Spleen (tissue), 7 donors: ENCODE measurements at regions not wholly inside any gene's neighbourhood (a gene's known extent, or its start where the extent isn't known, plus 50 kb on each side); places are given as distances from the start of the nearest gene placed in this dataset.

ENCODE experiments used
- POLR2A ChIP-seq, 3 donors: fragments of 450-650 bp; IDR thresholded peaks; one replicate each; pipeline ENCODE4 v1.5.1; 2017; ENCODE audit warnings: antibody characterized with exemption in 3 of 3, mild to moderate bottlenecking in 1 of 3
- TF ChIP-seq, protein P1 (sequence below), 11 experiments: fragments of 200-600 bp in 7 of 11; fragments of 450-650 bp in 4 of 11; sonication (generic) in 4 of 11; IDR thresholded peaks in 8 of 11; conservative IDR thresholded peaks in 3 of 11; 1 replicate in 7 of 11; 2 replicates in 4 of 11; pipeline versions ENCODE4 v1.4.0 to v1.8.0; 2016 to 2021; ENCODE audit warnings: antibody characterized with exemption in 11 of 11, inconsistent platforms in 4 of 11, mild to moderate bottlenecking in 1 of 11
- donor health status: DM: no; HTN: no; CAD: no; lungs with moderate emphysema.
- donor health status: DM: no; HTN: no; CAD: no.
- donor health status: DM: no; HTN: no; CAD: no.

DNA sequence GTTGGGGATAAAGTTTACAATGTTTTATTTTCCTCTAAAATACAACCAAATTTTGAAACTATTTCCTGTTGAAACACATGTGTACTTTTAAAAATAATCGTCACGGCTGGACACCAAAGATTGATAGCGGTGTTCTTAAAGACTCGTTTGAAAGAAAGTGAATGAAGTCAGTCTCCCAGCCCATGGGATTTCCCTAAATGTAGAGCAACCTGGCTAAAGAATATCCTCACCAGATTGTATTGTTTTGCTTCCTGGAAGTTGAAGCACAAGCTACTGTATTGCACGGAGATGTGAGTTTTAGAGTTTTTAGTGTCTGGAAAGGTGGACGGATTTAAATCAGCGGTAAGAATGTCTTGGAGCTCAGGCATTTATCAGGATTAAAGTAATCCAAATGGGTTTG lies 189.5 kb downstream of the THBS2 start:
- TF ChIP-seq, protein P1, sequence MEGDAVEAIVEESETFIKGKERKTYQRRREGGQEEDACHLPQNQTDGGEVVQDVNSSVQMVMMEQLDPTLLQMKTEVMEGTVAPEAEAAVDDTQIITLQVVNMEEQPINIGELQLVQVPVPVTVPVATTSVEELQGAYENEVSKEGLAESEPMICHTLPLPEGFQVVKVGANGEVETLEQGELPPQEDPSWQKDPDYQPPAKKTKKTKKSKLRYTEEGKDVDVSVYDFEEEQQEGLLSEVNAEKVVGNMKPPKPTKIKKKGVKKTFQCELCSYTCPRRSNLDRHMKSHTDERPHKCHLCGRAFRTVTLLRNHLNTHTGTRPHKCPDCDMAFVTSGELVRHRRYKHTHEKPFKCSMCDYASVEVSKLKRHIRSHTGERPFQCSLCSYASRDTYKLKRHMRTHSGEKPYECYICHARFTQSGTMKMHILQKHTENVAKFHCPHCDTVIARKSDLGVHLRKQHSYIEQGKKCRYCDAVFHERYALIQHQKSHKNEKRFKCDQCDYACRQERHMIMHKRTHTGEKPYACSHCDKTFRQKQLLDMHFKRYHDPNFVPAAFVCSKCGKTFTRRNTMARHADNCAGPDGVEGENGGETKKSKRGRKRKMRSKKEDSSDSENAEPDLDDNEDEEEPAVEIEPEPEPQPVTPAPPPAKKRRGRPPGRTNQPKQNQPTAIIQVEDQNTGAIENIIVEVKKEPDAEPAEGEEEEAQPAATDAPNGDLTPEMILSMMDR (IDR thresholded peaks at IDR 0.05 in 8 of 11, conservative IDR thresholded peaks at IDR 0.05 in 3 of 11) = no peak
- TF ChIP-seq POLR2A (IDR thresholded peaks at IDR 0.05) = no peak
